HG03039 (cell line): ENCODE measurements at regions not wholly inside any gene's neighbourhood (a gene's known extent, or its start where the extent isn't known, plus 50 kb on each side); places are given as distances from the start of the nearest gene placed in this dataset.
"Not testable (repeated sequence)": the region's sequence is repeated elsewhere in the genome, so short reads cannot be mapped to it uniquely, and the experiment has no call there.

ENCODE experiments used
- ATAC-seq: cut with Tn5 transposase; IDR thresholded peaks from one replicate; pipeline ENCODE4 v1.9.1; 2021; ENCODE audit warnings: mild to moderate bottlenecking, moderate library complexity; ENCODE audit not compliant: unreplicated experiment

DNA sequence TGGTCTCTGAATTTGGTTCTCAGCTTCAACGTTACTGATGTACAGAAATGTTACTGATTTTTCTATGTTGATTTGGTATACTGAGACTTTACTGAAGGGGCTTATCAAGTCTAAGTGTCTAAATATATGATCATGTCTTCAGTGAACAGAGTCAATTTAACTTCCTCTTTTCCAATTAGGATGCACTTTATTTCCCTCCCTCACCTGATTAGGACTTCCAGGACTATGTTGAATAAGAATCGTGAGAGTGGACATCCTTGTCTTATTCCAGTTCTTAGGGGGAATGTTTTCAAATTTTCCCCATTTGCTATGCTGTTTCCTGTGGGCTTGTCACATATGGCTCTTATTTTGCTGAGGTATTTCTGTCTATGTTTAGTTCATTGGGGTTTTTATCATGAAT lies 349.5 kb downstream of the PRR16 start:
- ATAC-seq: no peak

DNA sequence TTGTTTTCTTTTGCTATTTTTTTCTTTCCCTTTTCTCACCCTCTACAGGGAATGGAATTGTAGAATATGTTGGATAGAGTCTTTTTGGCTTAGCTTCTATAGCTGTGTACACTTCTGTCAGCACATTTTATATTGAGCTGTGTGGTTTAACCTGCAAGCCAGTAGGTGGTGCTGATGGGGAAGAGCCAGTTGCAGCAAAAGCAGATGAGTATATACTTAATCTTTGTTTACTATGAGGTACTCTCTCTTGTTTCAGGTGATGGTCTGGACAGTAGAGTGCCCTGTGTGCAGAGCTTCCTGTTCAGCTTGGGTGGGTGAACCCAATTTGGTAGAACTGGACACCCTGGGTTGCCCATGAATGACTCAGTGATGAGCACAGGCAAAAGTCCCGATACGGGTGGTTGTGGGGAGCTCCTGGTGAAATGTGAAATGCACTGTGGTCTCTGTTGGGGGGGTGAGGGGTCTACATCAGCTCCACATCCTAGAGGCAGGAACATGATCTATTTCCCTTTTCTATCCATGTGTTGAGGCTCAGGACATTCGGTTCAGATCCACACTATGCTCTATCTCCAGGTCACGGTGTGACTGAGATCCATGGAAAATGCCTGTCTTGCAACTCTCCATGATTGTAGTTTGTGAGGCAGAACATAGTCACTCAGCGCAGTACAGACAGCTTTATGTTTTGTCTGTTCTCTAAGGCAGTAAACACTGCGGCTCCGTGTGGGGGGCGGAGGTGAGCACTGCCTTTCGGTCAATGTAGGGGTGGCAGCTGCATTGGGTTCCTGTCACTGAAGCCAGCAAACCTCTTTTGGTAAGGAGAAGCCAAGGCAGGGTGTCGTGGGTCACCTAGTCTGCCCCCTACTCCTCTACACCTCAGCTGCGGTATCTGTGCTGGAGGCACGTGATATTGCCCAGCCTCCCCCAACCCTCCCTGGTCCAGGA lies 353.2 kb downstream of the PRR16 start:
- ATAC-seq: no peak

DNA sequence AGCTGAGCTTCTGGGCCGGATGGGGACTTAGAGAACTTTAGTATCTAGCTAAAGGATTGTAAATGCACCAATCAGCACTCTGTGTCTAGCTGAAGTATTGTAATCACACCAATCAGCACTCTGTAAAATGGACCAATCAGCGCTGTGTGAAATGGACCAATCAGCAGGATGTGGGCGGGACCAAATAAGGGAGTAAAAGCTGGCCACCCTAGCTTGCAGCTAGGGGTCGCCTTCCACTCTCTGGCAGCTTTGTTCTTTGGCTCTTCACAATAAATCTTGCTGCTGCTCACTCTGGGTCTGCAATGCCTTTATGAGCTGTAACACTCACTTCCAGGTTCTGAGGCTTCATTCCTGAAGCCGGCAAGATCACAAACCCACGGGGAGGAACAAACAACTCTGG lies 354.0 kb downstream of the PRR16 start:
- ATAC-seq: no peak

DNA sequence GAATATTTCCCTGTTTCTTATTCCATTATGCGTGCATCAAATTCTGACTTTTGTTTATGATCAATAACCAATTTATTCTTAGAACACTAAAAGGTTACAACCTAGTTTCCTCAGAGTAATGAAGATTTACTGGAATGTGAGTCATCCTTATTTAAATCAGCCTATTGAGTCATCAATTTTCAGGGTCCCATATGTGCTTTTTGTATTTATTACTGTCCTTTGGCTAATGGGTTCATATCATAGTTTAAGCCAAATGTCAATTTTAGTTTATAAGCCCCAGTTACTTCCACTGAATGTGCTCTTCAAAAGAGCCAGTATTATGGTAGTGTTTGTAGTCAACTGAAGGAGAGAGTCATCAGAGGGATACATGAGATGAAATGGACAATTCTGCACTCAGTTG lies 359.2 kb downstream of the PRR16 start:
- no peak for ATAC-seq

DNA sequence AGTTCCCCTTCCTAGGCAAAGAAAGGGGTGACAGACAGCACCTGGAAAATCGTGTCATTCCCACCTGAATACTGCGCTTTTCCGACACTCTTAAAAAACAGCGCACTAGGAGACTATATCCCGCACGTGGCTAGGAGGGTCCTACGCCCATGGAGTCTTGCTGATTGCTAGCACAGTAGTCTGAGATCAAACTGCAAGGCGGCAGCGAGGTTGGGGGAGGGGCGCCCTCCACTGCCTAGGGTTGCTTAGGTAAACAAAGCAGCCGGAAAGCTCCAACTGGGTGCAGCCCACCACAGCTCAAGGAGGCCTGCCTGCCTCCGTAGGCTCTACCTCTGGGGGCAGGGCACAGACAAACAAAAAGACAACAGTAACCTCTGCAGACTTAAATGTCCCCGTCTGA lies 367.5 kb downstream of the PRR16 start:
- not testable (repeated sequence) for ATAC-seq

DNA sequence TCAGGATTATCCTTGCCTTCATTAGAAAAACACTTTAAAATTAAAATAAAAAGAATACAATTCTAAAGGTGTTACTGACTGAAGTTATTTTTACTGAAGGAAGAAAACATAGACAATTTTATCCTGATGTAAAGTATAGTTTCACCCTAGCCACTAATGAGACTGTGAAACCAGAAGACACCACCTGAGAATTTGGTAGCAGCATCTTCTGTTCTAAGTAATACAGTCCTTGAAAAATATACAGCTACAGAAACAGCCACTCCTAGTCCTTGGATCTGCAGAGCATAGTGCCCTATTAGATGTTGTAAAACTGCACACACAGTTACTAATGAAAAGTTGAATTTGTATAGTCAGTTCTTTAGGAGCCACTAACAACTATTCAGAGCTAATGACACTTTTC lies 377.7 kb downstream of the PRR16 start:
- no peak for ATAC-seq

DNA sequence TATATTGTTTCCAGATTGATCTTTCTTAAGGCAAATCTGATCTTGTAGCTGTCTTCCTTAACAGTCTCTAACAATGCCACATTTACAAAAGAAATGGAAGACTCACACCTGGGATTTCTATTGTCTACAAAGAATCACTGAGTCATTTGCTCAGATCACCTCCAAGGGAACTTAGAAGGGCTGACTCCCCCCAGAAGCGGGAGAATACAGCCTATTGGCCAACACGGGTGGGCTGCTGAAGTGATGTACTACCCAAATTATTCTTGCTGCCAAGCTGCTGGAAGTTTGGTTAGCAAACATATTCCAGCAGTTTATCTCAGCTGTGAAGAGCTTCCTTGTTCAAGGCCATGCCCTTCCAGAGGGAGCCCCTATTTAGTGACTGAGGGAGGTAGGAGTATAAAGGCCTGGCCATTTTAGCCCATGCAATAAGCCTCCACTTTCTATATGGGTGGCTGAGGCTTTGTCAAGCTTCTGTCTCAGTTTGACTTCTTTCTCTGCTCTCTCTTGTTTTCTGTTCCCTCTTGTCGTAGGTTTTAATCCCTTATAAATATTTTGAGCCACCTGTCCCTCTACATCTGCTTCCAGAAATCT lies 379.4 kb downstream of the PRR16 start:
- no peak for ATAC-seq

DNA sequence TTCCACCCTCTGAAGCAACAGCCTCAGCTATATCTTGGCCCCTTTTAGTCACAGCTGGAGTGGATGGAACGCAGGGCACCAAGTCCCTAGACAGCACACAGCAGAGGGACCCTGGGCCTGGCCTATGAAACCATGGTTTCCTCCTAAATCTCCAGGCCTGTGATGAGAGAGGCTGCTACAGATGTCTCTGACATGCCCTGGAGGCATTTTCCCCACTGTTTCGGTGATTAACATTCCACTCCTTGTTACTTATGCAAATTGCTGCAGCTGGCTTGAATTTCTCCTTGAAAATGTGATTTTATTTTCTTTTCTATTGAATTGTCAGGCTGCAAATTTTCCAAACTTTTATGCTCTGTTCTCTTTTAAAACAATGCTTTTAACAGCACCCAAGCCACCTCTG lies 384.8 kb downstream of the PRR16 start:
- no peak for ATAC-seq

DNA sequence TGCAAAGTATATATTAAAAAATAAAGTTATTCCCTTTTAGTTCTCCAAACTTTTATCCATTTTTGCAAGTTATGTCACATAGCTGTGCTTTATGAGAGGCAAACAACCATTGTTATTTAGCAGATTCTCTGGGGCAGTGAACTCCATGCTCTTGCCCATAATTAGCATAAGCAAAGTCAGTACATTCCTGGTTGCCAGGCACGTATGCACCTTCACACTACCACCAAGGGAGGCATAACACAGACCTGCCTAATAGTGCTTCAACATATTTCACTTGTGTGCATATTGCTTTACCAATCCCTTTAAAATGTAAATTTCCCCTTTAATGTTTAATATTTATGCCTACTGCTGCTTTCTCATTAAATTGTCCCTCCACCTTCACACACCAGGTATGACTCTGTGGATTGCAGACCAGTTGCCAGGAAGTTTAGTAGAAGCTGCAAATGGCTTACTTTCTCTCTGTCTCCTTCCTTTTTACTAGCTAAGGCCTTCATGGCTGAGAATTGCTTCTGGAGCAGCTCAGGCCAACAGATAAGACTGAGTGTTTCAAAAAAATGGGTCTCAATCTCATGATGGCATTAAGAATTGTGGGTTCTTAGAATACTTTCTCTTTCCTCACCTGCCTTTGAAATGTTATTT lies 388.2 kb downstream of the PRR16 start:
- no peak for ATAC-seq

DNA sequence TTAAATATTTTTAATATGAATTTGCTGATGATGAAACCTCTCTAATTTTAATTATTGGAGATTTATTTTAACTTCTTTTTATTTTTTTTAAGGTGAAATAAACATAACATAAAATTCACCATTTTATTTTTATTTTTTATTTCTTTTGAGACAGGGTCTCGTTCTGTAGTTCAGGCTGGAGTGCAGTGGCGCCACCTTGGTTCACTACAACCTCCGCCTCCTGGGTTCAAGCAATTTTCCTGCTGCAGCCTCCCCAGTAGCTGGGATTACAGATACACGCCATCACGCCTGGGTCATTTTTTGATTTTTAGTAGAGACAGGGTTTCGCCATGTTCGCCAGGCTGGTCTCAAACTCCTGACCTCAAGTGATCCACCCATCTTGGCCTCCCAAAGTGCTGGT lies 402.9 kb downstream of the PRR16 start:
- ATAC-seq: no peak

DNA sequence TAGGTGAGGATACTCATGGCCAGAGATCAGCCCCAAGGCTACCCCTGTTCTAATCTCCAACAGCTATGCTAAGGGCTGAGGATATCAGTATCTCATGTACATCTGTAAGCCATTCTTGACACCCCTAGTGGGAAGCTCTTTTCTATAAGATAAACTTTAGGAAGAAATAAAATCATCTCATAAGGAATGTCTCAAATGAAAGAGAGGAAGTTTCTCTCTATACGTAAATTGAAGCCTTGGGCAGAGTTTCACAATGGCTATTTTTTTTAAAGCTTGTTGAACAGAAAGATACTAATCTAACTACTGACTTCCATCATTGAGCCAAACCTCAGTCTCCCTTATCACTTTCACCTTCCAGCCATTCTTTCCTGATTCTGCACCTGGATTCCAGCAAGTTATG lies 405.7 kb downstream of the PRR16 start:
- no peak for ATAC-seq

DNA sequence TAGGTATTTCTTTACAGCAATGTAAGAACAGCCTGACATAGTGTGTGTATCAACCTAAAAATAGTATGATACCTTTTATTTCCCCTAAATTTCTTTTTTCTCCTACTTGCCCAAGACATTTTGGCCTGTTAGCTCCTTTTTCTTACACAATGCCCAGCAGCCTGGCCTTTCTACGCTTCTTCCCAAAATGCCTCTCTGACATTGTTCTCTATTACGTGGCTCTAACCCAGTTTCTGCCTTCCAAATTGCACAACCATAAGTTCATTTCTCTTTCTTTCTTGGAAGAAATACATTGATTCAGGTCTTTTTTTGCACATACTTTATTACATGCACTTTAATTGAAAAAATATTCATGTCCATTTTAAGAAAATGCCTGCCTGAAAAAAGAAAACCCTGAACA lies 408.2 kb downstream of the PRR16 start:
- ATAC-seq: no peak

DNA sequence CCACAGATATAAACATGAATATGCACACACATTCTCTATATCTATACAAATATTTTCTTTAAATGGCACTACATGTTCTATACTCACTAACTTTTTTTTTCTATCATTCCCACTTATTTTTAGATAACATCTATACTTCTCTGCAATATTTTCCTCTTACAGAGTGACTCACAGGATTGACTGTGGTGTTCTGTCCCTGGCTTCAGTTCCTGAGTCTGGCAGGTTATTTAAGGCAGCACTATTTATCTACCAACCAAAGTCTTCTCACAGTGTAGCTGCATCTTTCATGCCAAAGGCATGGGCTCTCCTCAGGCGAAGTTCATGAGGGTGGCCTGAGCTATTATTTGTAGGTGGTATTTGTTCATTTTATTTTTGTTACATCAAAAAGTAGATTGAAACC lies 409.0 kb downstream of the PRR16 start:
- no peak for ATAC-seq

DNA sequence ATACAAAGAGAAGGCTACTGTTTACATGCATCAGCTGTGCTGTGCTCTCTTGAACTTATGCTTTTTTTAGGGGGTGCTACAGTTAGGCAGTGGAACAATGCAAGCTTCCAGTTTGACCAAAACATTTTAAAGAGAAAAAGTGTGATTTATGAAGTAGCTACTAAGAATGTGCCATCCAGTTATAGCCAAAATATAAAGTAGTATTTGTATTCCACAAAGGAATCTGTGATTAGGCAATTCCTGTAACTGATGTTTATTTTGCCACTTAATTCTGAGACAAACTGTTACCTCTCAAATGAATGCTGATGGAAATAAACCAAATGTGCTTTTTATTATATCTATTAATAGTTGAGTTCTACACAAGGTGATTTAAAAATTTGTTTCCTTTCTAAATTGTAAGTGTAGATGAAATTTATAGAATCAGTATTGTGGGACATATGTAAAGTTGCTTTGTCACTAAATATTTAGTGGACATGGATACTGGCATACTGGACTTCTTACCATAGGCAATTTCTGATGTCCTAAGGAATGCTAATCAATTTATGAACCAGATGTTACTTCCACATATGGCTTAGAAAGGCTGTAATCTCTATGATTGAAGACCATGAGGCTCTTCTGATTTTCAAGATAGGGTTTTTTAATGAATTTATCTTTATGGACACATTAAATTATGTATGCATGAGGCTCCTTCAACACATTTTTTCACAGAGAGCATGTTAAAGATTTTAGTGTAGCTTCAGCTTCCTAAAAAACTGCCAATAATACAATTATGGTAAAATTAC lies 410.2 kb downstream of the PRR16 start:
- ATAC-seq: no peak

DNA sequence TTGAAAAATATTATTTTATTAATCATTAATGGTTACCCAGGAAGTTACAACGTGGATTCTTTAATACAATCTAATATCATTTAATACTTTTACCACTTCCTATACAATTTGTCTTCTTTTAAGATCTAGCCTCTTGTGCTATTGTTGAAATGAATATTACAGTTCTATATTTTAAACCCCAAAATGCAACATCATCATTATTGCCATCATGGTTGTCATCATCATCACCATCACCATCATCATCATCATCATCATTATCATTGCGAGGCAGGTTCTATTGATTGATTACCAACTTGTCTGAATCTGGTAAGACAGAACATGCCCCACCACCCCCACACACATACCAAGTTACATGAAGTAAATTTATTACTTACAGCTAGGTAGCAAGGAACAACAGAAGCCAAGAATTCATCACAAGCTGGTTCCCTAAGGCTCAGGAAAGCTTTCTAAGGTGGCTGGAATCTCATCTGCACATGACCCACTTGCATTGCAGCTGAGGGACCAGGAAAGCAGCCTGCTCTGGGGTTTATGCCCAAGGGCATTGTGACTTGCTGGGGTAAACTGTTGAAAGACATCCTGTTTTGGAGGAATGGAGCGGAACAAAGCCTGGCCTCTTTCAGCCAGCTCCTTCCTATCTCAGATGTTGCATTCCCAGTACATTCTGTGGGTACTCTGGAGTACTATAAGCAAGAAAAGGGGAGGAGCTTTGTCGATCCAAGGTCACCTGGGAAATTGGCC lies 418.1 kb downstream of the PRR16 start:
- ATAC-seq: no peak

DNA sequence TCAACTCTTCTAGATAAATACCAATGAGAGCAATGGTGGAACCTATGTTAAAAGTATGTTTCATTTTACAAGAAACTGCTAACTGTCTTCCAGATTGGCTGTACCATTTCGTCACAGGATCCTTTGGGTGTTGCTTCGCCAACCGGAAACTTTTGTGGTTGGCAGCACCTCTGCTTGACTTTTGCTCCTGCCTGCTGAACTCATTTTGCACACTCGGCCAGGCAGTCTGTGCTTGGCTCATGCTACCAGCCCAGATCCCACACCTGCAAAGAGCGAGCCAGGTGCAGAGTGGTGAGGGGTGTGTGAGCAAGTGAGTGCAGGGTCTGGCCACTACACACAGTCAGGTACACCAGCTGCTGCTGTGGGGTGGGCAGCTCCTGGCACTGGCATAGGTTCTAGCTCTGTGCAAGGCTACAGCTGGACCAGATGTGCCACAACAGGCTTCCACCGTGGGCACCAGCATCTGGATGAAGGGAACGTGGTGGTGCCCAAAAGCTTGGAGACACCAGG lies 422.3 kb downstream of the PRR16 start:
- ATAC-seq: no peak

DNA sequence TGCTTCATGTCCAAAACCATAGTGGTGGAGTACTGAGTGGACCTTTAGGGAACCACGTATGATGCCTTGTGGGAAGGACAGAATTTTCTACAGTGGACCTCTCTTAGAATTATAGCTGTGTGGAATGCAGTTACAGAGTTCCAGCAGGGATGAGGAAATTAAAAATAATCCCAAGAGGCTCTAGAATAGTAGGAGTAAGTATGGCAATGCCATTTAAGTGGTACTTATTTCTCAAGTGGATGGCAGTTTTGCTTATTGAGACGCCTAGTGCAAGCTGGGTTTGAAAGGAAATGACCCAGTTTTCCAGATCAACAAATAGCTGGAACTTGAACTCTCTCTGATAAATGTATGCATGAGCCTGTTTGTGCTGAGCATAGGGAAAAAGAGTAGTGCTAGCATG lies 431.6 kb downstream of the PRR16 start:
- no peak for ATAC-seq

DNA sequence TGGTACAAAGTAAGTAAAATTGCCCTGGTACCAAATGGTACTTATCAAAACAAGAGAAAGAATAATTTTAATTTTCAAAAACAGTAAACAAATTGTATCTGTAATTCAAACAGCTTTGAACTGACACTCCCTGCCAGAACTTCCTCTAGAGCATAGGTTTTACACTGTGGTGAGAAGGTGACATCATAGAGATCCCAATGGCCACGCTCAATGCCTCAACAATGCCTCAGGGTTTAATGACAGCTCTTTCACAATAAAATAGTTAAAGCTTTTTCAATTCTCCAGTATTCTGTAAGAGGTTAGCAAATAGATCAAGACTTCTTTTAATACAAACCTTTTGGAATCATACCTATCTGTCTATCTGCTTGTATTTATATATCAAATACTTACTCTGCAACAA lies 437.1 kb downstream of the PRR16 start:
- ATAC-seq: no peak

DNA sequence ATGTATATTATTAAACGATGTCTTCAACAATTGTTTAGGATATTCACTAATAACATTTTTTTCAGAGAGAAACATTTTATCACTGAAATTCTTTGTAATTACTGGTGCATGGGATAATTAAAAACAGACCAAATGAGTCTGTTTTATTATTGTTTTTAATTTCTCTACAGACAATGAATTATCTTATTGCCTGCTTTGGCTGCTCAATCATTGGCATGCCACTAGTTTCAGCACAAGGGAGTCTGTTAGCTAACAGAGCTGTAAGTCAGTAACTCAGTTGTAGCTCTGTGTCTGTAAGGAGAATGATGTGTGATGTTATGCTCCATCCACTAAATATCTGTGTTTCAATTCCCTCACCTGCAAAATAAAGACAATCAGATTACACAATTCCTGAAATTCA lies 443.9 kb downstream of the PRR16 start:
- no peak for ATAC-seq

DNA sequence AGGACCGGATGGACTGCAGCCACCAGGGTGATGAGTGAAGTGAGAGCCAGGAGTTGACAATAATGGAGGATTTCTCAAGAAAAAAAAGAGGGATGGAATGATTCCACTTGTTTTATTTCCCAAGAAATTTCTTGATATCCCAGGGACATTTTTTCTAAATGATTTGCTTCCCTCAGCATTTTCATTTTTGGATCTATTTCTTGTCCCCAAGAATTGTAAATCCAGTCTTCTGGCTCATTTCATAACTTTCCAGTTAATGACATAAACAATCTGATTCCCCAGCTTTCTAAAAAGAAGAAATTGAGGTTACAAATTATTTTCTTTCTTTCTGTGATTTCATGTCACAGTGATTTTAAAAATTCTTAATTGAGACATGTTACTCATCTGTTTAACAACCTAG lies 446.5 kb downstream of the PRR16 start:
- no peak for ATAC-seq
